Neuronal stem cell (in vitro differentiated cells): ENCODE measurements at regions not wholly inside any gene's neighbourhood (a gene's known extent, or its start where the extent isn't known, plus 50 kb on each side); places are given as distances from the start of the nearest gene placed in this dataset.

ENCODE experiments used
- DNase-seq: peaks from one replicate; pipeline ENCODE4 v3.0.0-alpha.2; 2013; ENCODE audit warnings: low spot score
- H2AFZ ChIP-seq: one replicate; pipeline ENCODE4 v1.6.1; 2013; ENCODE audit warnings: mild to moderate bottlenecking, low read length, inconsistent platforms
- H2AK5ac ChIP-seq: 2 replicates; pipeline ENCODE4 v1.6.1; 2013; ENCODE audit warnings: low read depth, mild to moderate bottlenecking, inconsistent platforms, low read length, moderate library complexity, mixed read lengths
- H2BK120ac ChIP-seq: 2 replicates; pipeline ENCODE4 v1.6.1; 2013; ENCODE audit warnings: low read depth, mild to moderate bottlenecking, inconsistent platforms, low read length, moderate library complexity, mixed read lengths
- H2BK12ac ChIP-seq: one replicate; pipeline ENCODE4 v1.6.1; 2013; ENCODE audit warnings: low read length, inconsistent platforms
- H2BK15ac ChIP-seq: 2 replicates; pipeline ENCODE4 v1.6.1; 2013; ENCODE audit warnings: mild to moderate bottlenecking, low read length, inconsistent platforms, mixed read lengths
- H2BK5ac ChIP-seq: one replicate; pipeline ENCODE4 v1.6.1; 2013; ENCODE audit warnings: inconsistent platforms, mild to moderate bottlenecking, low read length, moderate library complexity
- H3K14ac ChIP-seq: one replicate; pipeline ENCODE4 v1.6.1; 2013; ENCODE audit warnings: low read length, inconsistent platforms
- H3K18ac ChIP-seq: 2 replicates; pipeline ENCODE4 v1.6.1; 2013; ENCODE audit warnings: low read length, inconsistent platforms
- H3K23ac ChIP-seq: 2 replicates; pipeline ENCODE4 v1.6.1; 2013; ENCODE audit warnings: low read depth, mild to moderate bottlenecking, mixed read lengths, low read length, inconsistent platforms; ENCODE audit not compliant: poor library complexity
- H3K27ac ChIP-seq: replicated peaks from 3 replicates; pipeline ENCODE4 v1.5.1; 2013; ENCODE audit warnings: low read length, inconsistent platforms
- H3K27me3 ChIP-seq, 3 experiments: 2 replicates each; pipeline ENCODE4 v1.6.1; 2013; ENCODE audit warnings: low read length in 3 of 3, mild to moderate bottlenecking in 2 of 3, inconsistent platforms in 1 of 3, low read depth in 1 of 3, mixed read lengths in 1 of 3, moderate library complexity in 1 of 3; ENCODE audit not compliant: control insufficient read depth in 3 of 3, insufficient read depth in 3 of 3
- H3K36me3 ChIP-seq, 2 donors: replicated peaks in 1 of 2; 2 replicates each; pipeline ENCODE4 v1.6.1; 2013; ENCODE audit warnings: low read length in 2 of 2; ENCODE audit not compliant: control insufficient read depth in 2 of 2, insufficient read depth in 2 of 2
- H3K4ac ChIP-seq: 2 replicates; pipeline ENCODE4 v1.6.1; 2013; ENCODE audit warnings: inconsistent platforms, mild to moderate bottlenecking, low read length, moderate library complexity
- H3K4me1 ChIP-seq, 2 donors: 1 replicate in 1 of 2; 2 replicates in 1 of 2; pipeline ENCODE4 v1.6.1; 2013; ENCODE audit warnings: low read length in 2 of 2, low read depth in 1 of 2; ENCODE audit not compliant: control insufficient read depth in 2 of 2, insufficient read depth in 1 of 2
- H3K4me2 ChIP-seq: one replicate; pipeline ENCODE4 v1.6.1; 2013; ENCODE audit warnings: mild to moderate bottlenecking, low read length, inconsistent platforms; ENCODE audit not compliant: insufficient read depth, poor library complexity, severe bottlenecking
- H3K4me3 ChIP-seq, 2 donors: 2 replicates each; pipeline ENCODE4 v1.5.1; 2013; ENCODE audit warnings: low read length in 2 of 2, mild to moderate bottlenecking in 2 of 2, inconsistent platforms in 1 of 2, moderate library complexity in 1 of 2
- H3K79me1 ChIP-seq: one replicate; pipeline ENCODE4 v1.6.1; 2013; ENCODE audit warnings: low read depth, mild to moderate bottlenecking, inconsistent platforms, low read length, moderate library complexity
- H3K9ac ChIP-seq: one replicate; pipeline ENCODE4 v1.6.1; 2013; ENCODE audit warnings: mild to moderate bottlenecking, low read depth, low read length, inconsistent platforms; ENCODE audit not compliant: poor library complexity
- H3K9me3 ChIP-seq, 2 donors: replicated peaks in 1 of 2; 2 replicates each; pipeline versions ENCODE3 to v1.6.1; 2013; ENCODE audit warnings: low read length in 2 of 2, mild to moderate bottlenecking in 2 of 2, inconsistent platforms in 1 of 2, low read depth in 1 of 2, mixed read lengths in 1 of 2, moderate library complexity in 1 of 2; ENCODE audit not compliant: control insufficient read depth in 2 of 2, insufficient read depth in 1 of 2
- H4K8ac ChIP-seq: one replicate; pipeline ENCODE4 v1.6.1; 2013; ENCODE audit warnings: low read depth, mild to moderate bottlenecking, inconsistent platforms, low read length, moderate library complexity
- H4K91ac ChIP-seq: one replicate; pipeline ENCODE4 v1.6.1; 2013; ENCODE audit warnings: low read length, low read depth, mild to moderate bottlenecking, inconsistent platforms; ENCODE audit not compliant: poor library complexity
- WGBS, 2 donors: extraction: QIAGEN DNeasy Blood & Tissue Kit; methylation state at CpG; one replicate each; pipeline ENCODE4 v1.1.7; 2013; ENCODE audit warnings: missing lambda C conversion rate in 2 of 2, mixed read lengths in 1 of 2; ENCODE audit not compliant: insufficient read length in 2 of 2, insufficient replicate concordance in 1 of 2; ENCODE audit errors: extremely low coverage in 2 of 2; 5-methylcytosine and 5-hydroxymethylcytosine counted together

- DNase-seq, result no peak
- Histone ChIP-seq H4K91ac (no peak overlapping the region), H3K23ac (no peak overlapping the region), H3K9ac (no peak overlapping the region), H3K4me3 (no peak overlapping the region), H3K9me3 (no peaks in the 10 kb centered on the region), H2BK120ac (no peak overlapping the region), H2BK5ac (no peak overlapping the region), H3K4me2 (no peak overlapping the region), H3K79me1 (no peaks in the 10 kb centered on the region), H3K4ac (no peak overlapping the region), H3K4me1 (no peaks in the 10 kb centered on the region), H2BK12ac (no peak overlapping the region), H3K27ac (no peak overlapping the region), H3K14ac (no peak overlapping the region), H2BK15ac (no peak overlapping the region), H3K18ac (no peak overlapping the region), H3K36me3 (no peaks in the 10 kb centered on the region), H4K8ac (no peak overlapping the region), H2AK5ac (no peak overlapping the region), H2AFZ (no peak overlapping the region), H3K27me3 (no peaks in the 10 kb centered on the region)
- no CpG with 5 or more reads among the region's 1 CpG for WGBS, 2 donors
Measured at GRCh38 chr15:91593653-91594052, 259.9 kb upstream of the SLCO3A1 start.

- Histone ChIP-seq H3K9me3 (no peaks in the 10 kb centered on the region), H3K4me2 (no peak overlapping the region), H3K27me3 (no peaks in the 10 kb centered on the region), H3K14ac (no peak overlapping the region), H2BK120ac (no peak overlapping the region), H3K23ac (no peak overlapping the region), H2AFZ (no peak overlapping the region), H3K18ac (no peak overlapping the region), H3K4ac (no peak overlapping the region), H3K27ac (no peak overlapping the region), H4K8ac (no peak overlapping the region), H3K4me1 (peaks cover 0 to 4% of the 10 kb centered on the region in 2 donors), H2BK12ac (no peak overlapping the region), H2BK5ac (no peak overlapping the region), H2BK15ac (no peak overlapping the region), H3K9ac (no peak overlapping the region), H4K91ac (no peak overlapping the region), H3K79me1 (no peaks in the 10 kb centered on the region), H3K36me3 (no peaks in the 10 kb centered on the region), H2AK5ac (no peak overlapping the region), H3K4me3 (no peak overlapping the region)
- WGBS, 2 donors, result no CpG with 5 or more reads among the region's 3 CpGs
- DNase-seq, result no peak
Measured at GRCh38 chr15:91599261-91599660, 254.2 kb upstream of the SLCO3A1 start.

- no peak overlapping the region for H3K4me3 ChIP-seq
- H3K4me1 ChIP-seq, result peaks cover 0 to 4% of the 10 kb centered on the region in 2 donors
- H2AK5ac ChIP-seq, result no peak overlapping the region
- no peak overlapping the region for H3K14ac ChIP-seq
- H3K4ac ChIP-seq, result no peak overlapping the region
- H3K27me3 ChIP-seq, result no peaks in the 10 kb centered on the region
- no peak overlapping the region for H2BK15ac ChIP-seq
- no peaks in the 10 kb centered on the region for H3K79me1 ChIP-seq
- H4K8ac ChIP-seq, result no peak overlapping the region
- H3K27ac ChIP-seq, result no peak overlapping the region
- no peaks in the 10 kb centered on the region for H3K36me3 ChIP-seq
- no peak overlapping the region for H3K18ac ChIP-seq
- DNase-seq, result no peak
- H2AFZ ChIP-seq, result no peak overlapping the region
- no peak overlapping the region for H2BK5ac ChIP-seq
- WGBS, 2 donors, result no CpG with 5 or more reads among the region's 4 CpGs
- no peak overlapping the region for H2BK12ac ChIP-seq
- no peaks in the 10 kb centered on the region for H3K9me3 ChIP-seq
- no peak overlapping the region for H2BK120ac ChIP-seq
- no peak overlapping the region for H3K23ac ChIP-seq
- no peak overlapping the region for H3K4me2 ChIP-seq
- H3K9ac ChIP-seq, result no peak overlapping the region
- no peak overlapping the region for H4K91ac ChIP-seq
Measured at GRCh38 chr15:91603384-91604080, 250.0 kb upstream of the SLCO3A1 start.

- Histone ChIP-seq H2BK120ac (no peak overlapping the region), H2AK5ac (no peak overlapping the region), H3K4me1 (peaks cover 0 to 2% of the 10 kb centered on the region in 2 donors), H3K27ac (no peak overlapping the region), H3K9ac (no peak overlapping the region), H3K23ac (no peak overlapping the region), H2AFZ (no peak overlapping the region), H2BK15ac (no peak overlapping the region), H3K4me3 (no peak overlapping the region), H3K14ac (no peak overlapping the region), H4K91ac (no peak overlapping the region), H3K18ac (no peak overlapping the region), H3K4me2 (no peak overlapping the region), H3K36me3 (no peaks in the 10 kb centered on the region), H2BK5ac (no peak overlapping the region), H4K8ac (no peak overlapping the region), H3K4ac (no peak overlapping the region), H3K27me3 (no peaks in the 10 kb centered on the region), H2BK12ac (no peak overlapping the region), H3K9me3 (no peaks in the 10 kb centered on the region), H3K79me1 (no peaks in the 10 kb centered on the region)
- WGBS, 2 donors, result no CpG with 5 or more reads among the region's 5 CpGs
- DNase-seq, result no peak
Measured at GRCh38 chr15:91604122-91604521, 249.4 kb upstream of the SLCO3A1 start.
